Osteocyte (in vitro differentiated cells): ENCODE measurements at regions not wholly inside any gene's neighbourhood (a gene's known extent, or its start where the extent isn't known, plus 50 kb on each side); places are given as distances from the start of the nearest gene placed in this dataset.
A peak's percentile ranks its signal among the peaks of the same experiment; 100 is the strongest.

ENCODE experiments used
- DNase-seq: peaks from one replicate; pipeline ENCODE4 v3.0.0; 2021; ENCODE audit warnings: mixed read lengths; ENCODE audit not compliant: unreplicated experiment; ENCODE audit errors: extremely low spot score
- H3K27ac Mint-ChIP-seq: one replicate; pipeline ENCODE4 v1.8.0; 2021; ENCODE audit warnings: mild to moderate bottlenecking, mixed read lengths; ENCODE audit not compliant: unreplicated experiment
- H3K27me3 Mint-ChIP-seq: one replicate; pipeline ENCODE4 v1.8.0; 2021; ENCODE audit warnings: mixed read lengths; ENCODE audit not compliant: unreplicated experiment
- H3K36me3 Mint-ChIP-seq: one replicate; pipeline ENCODE4 v1.8.0; 2021; ENCODE audit warnings: mixed read lengths; ENCODE audit not compliant: unreplicated experiment
- H3K4me1 Mint-ChIP-seq: one replicate; pipeline ENCODE4 v1.8.0; 2021; ENCODE audit warnings: mixed read lengths; ENCODE audit not compliant: unreplicated experiment
- H3K4me3 Mint-ChIP-seq: one replicate; pipeline ENCODE4 v1.8.0; 2021; ENCODE audit warnings: mild to moderate bottlenecking, moderate library complexity, mixed read lengths; ENCODE audit not compliant: unreplicated experiment
- H3K9me3 Mint-ChIP-seq: one replicate; pipeline ENCODE4 v1.8.0; 2021; ENCODE audit warnings: mixed read lengths; ENCODE audit not compliant: unreplicated experiment
- CTCF ChIP-seq: fragments of 200-600 bp; sonication (generic); IDR thresholded peaks from 2 replicates; pipeline ENCODE4 v1.5.0; 2021; ENCODE audit warnings: antibody characterized with exemption, mild to moderate bottlenecking, moderate library complexity

GRCh38 chr1:78722521-78722920 lies 72.9 kb downstream of the IFI44 start:
- Mint-ChIP-seq H3K4me1 (peaks cover 67% of the 10 kb centered on the region), H3K27me3 (no peaks in the 10 kb centered on the region), H3K36me3 (peaks cover 6% of the 10 kb centered on the region), H3K9me3 (peaks cover 12% of the 10 kb centered on the region), H3K27ac (peak overlapping the region; percentile 92), H3K4me3 (peak overlapping the region; percentile 22)
- no peak for DNase-seq
- no peak for TF ChIP-seq CTCF

DNA sequence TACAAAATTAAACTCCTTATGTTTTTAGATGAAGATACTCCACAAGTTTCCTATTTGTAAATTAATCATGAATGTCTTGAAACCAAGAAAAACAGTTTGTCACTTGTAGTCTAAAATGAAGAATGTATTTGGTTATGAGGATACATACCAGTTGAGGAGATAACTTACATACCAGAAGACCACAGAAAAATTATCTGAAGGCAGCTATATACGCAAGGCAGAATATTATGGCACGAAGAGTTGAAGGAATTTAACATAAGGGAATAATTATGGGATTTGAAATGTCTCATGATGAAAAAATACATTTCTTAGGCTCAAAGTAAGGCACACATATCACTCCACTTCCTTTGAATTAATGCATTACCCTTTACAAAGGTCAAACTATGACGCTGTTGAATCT lies 73.3 kb downstream of the IFI44 start:
- Mint-ChIP-seq H3K4me3 (no peak overlapping the region), H3K4me1 (peaks cover 63% of the 10 kb centered on the region), H3K27ac (peak overlapping the region; percentile 92), H3K36me3 (peaks cover 6% of the 10 kb centered on the region), H3K27me3 (no peaks in the 10 kb centered on the region), H3K9me3 (peaks cover 8% of the 10 kb centered on the region)
- no peak for DNase-seq
- TF ChIP-seq CTCF = no peak

GRCh38 chr1:78726686-78727085 lies 77.1 kb downstream of the IFI44 start:
- H3K36me3 Mint-ChIP-seq = peaks cover 6% of the 10 kb centered on the region
- TF ChIP-seq CTCF = no peak
- H3K27me3 Mint-ChIP-seq = no peaks in the 10 kb centered on the region
- H3K4me1 Mint-ChIP-seq = peaks cover 37% of the 10 kb centered on the region
- H3K4me3 Mint-ChIP-seq = no peak overlapping the region
- DNase-seq = no peak
- H3K27ac Mint-ChIP-seq = no peak overlapping the region
- peaks cover 8% of the 10 kb centered on the region for H3K9me3 Mint-ChIP-seq

GRCh38 chr1:78728359-78728758 lies 78.7 kb downstream of the IFI44 start:
- peaks cover 21% of the 10 kb centered on the region for H3K4me1 Mint-ChIP-seq
- H3K4me3 Mint-ChIP-seq = no peak overlapping the region
- peaks cover 6% of the 10 kb centered on the region for H3K36me3 Mint-ChIP-seq
- H3K27me3 Mint-ChIP-seq = no peaks in the 10 kb centered on the region
- no peak for DNase-seq
- TF ChIP-seq CTCF = no peak
- H3K9me3 Mint-ChIP-seq = peaks cover 6% of the 10 kb centered on the region
- no peak overlapping the region for H3K27ac Mint-ChIP-seq

DNA sequence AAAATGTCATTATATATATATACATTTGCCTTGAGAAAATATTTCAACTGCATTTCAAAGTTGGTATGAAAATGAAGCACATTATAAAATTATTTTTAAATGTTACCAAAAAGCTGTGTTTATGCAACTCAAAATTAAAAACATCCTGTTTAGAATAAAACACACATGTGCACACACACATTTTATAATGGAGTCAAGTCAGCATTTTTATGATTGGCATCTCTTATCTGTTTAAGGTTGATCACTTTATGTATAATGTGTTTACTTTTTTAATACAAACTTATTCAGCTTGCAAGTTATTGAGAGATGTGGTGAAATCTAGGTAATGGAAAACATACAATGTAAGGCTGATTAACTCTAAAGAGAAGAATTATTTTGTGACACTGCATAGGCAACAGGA lies 80.4 kb downstream of the IFI44 start:
- Mint-ChIP-seq H3K36me3 (no peaks in the 10 kb centered on the region), H3K27ac (no peak overlapping the region), H3K4me3 (no peak overlapping the region), H3K4me1 (peaks cover 8% of the 10 kb centered on the region), H3K27me3 (no peaks in the 10 kb centered on the region), H3K9me3 (no peaks in the 10 kb centered on the region)
- no peak for DNase-seq
- no peak for TF ChIP-seq CTCF
